ENCODE measurements at regions not wholly inside any gene's neighbourhood (a gene's known extent, or its start where the extent isn't known, plus 50 kb on each side); places are given as distances from the start of the nearest gene placed in this dataset.

DNA sequence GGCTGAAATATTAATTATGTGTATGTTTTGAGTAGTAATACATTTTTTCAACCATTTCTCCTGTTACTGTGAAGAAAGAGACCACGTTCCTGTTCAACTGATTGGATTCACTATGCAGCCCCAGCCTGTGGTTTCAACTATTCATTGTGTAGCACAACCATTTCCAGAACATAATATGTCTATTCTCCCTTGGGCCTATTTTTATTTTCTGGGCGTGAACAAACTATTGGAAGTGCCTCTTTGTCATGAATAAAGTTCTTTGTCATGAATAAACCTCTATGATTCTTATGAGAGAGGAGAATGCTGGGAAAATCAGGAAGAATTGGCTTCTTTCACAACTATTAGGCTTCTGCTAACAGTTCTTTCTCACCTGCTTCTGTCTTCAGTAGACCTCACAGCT is 152.4 kb downstream of the GNAT3 start:
- Mint-ChIP-seq H3K4me1 (no peaks in the 10 kb centered on the region), H3K36me3 (no peaks in the 10 kb centered on the region), H3K27me3 (ENCODE audit: low read depth) (no peaks in the 10 kb centered on the region), H3K27ac (no peak overlapping the region), H3K9me3 (peaks cover 2% of the 10 kb centered on the region; the same call in 1 of the 2 replicates), H3K4me3 (no peak overlapping the region)
- no peak for DNase-seq (ENCODE audit: low spot score)
- ATAC-seq, result no peak
- POLR2A ChIA-PET, result no interaction called here
- CTCF ChIA-PET, result interaction anchor here (0.9 kb wide), 1 partner anchor 33 kb away, joined by 6 read pairs; no protein-coding TSS in a partner anchor
- TF ChIP-seq, protein P1, sequence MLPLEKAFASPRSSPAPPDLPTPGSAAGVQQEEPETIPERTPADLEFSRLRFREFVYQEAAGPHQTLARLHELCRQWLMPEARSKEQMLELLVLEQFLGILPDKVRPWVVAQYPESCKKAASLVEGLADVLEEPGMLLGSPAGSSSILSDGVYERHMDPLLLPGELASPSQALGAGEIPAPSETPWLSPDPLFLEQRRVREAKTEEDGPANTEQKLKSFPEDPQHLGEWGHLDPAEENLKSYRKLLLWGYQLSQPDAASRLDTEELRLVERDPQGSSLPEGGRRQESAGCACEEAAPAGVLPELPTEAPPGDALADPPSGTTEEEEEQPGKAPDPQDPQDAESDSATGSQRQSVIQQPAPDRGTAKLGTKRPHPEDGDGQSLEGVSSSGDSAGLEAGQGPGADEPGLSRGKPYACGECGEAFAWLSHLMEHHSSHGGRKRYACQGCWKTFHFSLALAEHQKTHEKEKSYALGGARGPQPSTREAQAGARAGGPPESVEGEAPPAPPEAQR (CRISPR knock-in tag; IDR thresholded peaks at IDR 0.05), result no peak
- TF ChIP-seq, protein P2, sequence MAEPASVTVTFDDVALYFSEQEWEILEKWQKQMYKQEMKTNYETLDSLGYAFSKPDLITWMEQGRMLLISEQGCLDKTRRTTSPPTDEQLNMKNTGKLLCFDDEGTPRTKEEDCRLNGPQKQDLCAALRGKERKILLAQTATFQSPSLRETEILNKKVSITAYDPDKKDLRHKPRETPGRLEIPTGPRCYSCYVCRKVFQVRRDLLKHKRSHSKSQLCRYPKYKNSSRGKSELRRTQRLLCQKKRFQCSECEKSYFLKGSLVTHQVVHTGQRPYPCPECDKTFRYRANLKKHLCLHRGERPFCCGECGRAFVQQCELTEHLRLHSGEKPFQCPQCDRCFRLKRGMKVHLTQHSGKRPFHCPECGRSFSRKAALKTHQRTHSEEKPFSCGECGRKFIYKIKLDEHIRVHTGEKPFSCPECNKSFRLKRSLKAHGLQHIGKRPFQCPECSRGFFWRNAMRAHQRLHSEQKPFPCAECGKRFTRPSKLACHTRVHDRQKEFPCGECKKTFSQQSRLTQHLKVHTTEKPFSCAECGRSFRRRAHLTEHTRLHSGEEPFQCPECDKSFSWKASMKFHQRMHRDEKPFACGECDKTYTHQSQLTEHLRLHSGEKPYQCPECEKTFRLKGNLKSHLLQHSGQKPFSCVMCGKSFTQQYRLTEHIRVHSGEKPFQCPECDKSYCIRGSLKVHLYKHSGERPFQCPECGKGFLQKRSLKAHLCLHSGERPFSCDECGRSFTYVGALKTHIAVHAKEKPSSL (CRISPR knock-in tag; conservative IDR thresholded peaks at IDR 0.05), result no peak
- TF ChIP-seq, protein P3, sequence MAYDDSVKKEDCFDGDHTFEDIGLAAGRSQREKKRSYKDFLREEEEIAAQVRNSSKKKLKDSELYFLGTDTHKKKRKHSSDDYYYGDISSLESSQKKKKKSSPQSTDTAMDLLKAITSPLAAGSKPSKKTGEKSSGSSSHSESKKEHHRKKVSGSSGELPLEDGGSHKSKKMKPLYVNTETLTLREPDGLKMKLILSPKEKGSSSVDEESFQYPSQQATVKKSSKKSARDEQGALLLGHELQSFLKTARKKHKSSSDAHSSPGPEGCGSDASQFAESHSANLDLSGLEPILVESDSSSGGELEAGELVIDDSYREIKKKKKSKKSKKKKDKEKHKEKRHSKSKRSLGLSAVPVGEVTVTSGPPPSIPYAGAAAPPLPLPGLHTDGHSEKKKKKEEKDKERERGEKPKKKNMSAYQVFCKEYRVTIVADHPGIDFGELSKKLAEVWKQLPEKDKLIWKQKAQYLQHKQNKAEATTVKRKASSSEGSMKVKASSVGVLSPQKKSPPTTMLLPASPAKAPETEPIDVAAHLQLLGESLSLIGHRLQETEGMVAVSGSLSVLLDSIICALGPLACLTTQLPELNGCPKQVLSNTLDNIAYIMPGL (CRISPR knock-in tag; IDR thresholded peaks at IDR 0.05), result no peak
- TF ChIP-seq, protein P4, sequence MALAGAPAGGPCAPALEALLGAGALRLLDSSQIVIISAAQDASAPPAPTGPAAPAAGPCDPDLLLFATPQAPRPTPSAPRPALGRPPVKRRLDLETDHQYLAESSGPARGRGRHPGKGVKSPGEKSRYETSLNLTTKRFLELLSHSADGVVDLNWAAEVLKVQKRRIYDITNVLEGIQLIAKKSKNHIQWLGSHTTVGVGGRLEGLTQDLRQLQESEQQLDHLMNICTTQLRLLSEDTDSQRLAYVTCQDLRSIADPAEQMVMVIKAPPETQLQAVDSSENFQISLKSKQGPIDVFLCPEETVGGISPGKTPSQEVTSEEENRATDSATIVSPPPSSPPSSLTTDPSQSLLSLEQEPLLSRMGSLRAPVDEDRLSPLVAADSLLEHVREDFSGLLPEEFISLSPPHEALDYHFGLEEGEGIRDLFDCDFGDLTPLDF (CRISPR knock-in tag; IDR thresholded peaks at IDR 0.05), result no peak
- no peak for TF ChIP-seq FOXJ3 (CRISPR knock-in tag; IDR thresholded peaks at IDR 0.05; ENCODE audit: borderline replicate concordance)
- TF ChIP-seq, protein P5, sequence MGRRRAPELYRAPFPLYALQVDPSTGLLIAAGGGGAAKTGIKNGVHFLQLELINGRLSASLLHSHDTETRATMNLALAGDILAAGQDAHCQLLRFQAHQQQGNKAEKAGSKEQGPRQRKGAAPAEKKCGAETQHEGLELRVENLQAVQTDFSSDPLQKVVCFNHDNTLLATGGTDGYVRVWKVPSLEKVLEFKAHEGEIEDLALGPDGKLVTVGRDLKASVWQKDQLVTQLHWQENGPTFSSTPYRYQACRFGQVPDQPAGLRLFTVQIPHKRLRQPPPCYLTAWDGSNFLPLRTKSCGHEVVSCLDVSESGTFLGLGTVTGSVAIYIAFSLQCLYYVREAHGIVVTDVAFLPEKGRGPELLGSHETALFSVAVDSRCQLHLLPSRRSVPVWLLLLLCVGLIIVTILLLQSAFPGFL (CRISPR knock-in tag; IDR thresholded peaks at IDR 0.05; ENCODE audit: borderline replicate concordance), result no peak
- no peak for TF ChIP-seq HMGA2 (CRISPR knock-in tag; IDR thresholded peaks at IDR 0.05)
- TF ChIP-seq, protein P6, sequence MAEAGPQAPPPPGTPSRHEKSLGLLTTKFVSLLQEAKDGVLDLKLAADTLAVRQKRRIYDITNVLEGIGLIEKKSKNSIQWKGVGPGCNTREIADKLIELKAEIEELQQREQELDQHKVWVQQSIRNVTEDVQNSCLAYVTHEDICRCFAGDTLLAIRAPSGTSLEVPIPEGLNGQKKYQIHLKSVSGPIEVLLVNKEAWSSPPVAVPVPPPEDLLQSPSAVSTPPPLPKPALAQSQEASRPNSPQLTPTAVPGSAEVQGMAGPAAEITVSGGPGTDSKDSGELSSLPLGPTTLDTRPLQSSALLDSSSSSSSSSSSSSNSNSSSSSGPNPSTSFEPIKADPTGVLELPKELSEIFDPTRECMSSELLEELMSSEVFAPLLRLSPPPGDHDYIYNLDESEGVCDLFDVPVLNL (CRISPR knock-in tag; IDR thresholded peaks at IDR 0.05; ENCODE audit: borderline replicate concordance, low read depth), result no peak
- TF ChIP-seq, protein P7, sequence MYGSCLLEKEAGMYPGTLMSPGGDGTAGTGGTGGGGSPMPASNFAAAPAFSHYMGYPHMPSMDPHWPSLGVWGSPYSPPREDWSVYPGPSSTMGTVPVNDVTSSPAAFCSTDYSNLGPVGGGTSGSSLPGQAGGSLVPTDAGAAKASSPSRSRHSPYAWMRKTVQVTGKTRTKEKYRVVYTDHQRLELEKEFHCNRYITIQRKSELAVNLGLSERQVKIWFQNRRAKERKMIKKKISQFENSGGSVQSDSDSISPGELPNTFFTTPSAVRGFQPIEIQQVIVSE (CRISPR knock-in tag; IDR thresholded peaks at IDR 0.05; ENCODE audit: borderline replicate concordance), result no peak
- no peak for TF ChIP-seq ZNF317 (CRISPR knock-in tag; IDR thresholded peaks at IDR 0.05; ENCODE audit: borderline replicate concordance, low read depth)
- no peak for TF ChIP-seq SMAD4 (CRISPR knock-in tag; IDR thresholded peaks at IDR 0.05)
- TF ChIP-seq JUN (CRISPR knock-in tag; IDR thresholded peaks at IDR 0.05), result no peak
- TF ChIP-seq NR3C1 (CRISPR knock-in tag; conservative IDR thresholded peaks at IDR 0.05; ENCODE audit: low read depth), result no peak
- TF ChIP-seq, protein P8, sequence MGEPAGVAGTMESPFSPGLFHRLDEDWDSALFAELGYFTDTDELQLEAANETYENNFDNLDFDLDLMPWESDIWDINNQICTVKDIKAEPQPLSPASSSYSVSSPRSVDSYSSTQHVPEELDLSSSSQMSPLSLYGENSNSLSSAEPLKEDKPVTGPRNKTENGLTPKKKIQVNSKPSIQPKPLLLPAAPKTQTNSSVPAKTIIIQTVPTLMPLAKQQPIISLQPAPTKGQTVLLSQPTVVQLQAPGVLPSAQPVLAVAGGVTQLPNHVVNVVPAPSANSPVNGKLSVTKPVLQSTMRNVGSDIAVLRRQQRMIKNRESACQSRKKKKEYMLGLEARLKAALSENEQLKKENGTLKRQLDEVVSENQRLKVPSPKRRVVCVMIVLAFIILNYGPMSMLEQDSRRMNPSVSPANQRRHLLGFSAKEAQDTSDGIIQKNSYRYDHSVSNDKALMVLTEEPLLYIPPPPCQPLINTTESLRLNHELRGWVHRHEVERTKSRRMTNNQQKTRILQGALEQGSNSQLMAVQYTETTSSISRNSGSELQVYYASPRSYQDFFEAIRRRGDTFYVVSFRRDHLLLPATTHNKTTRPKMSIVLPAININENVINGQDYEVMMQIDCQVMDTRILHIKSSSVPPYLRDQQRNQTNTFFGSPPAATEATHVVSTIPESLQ (CRISPR knock-in tag; IDR thresholded peaks at IDR 0.05), result no peak

All from WTC11 (cell line).